ENCODE measurements at regions not wholly inside any gene's neighbourhood (a gene's known extent, or its start where the extent isn't known, plus 50 kb on each side); places are given as distances from the start of the nearest gene placed in this dataset.

GRCh38 chr1:234710381-234710780, 100.4 kb upstream of the IRF2BP2 start:
- TF ChIP-seq, protein P1, sequence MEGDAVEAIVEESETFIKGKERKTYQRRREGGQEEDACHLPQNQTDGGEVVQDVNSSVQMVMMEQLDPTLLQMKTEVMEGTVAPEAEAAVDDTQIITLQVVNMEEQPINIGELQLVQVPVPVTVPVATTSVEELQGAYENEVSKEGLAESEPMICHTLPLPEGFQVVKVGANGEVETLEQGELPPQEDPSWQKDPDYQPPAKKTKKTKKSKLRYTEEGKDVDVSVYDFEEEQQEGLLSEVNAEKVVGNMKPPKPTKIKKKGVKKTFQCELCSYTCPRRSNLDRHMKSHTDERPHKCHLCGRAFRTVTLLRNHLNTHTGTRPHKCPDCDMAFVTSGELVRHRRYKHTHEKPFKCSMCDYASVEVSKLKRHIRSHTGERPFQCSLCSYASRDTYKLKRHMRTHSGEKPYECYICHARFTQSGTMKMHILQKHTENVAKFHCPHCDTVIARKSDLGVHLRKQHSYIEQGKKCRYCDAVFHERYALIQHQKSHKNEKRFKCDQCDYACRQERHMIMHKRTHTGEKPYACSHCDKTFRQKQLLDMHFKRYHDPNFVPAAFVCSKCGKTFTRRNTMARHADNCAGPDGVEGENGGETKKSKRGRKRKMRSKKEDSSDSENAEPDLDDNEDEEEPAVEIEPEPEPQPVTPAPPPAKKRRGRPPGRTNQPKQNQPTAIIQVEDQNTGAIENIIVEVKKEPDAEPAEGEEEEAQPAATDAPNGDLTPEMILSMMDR (IDR thresholded peaks at IDR 0.05; ENCODE audit: insufficient read depth, low read length): no peak
- no peak for TF ChIP-seq POLR2AphosphoS5 (IDR thresholded peaks at IDR 0.05; ENCODE audit: low read depth)

Measured in HL-60 (cell line).